ENCODE measurements at regions not wholly inside any gene's neighbourhood (a gene's known extent, or its start where the extent isn't known, plus 50 kb on each side); places are given as distances from the start of the nearest gene placed in this dataset.

DNA sequence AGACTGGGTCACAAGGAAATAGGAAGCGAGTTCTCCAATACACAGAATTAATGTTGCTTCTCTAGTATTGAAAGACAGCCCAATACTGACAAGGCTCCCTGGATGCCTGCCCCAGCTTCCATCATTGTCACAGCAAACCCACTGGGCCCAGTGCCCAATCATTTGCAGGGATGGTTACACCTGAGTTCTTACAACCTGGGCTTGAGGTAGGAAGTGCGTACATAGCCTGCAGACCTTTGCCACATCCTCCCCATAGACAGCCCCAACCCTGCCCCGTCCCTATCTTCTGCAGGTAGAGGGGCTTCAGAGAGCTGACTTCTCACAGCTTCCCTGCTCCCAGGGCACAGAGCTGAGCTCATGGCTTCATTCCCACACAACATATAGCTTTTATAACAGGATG, 108.1 kb upstream of the UBL3 start:
- H3K27me3 ChIP-seq: no peaks in the 10 kb centered on the region
- no peaks in the 10 kb centered on the region for H3K9me3 ChIP-seq
- no peaks in the 10 kb centered on the region for H3K4me1 ChIP-seq
- no peak overlapping the region for H3K27ac ChIP-seq
- H3K36me3 ChIP-seq: no peaks in the 10 kb centered on the region
- ATAC-seq: no peak
- TF ChIP-seq, protein P1, sequence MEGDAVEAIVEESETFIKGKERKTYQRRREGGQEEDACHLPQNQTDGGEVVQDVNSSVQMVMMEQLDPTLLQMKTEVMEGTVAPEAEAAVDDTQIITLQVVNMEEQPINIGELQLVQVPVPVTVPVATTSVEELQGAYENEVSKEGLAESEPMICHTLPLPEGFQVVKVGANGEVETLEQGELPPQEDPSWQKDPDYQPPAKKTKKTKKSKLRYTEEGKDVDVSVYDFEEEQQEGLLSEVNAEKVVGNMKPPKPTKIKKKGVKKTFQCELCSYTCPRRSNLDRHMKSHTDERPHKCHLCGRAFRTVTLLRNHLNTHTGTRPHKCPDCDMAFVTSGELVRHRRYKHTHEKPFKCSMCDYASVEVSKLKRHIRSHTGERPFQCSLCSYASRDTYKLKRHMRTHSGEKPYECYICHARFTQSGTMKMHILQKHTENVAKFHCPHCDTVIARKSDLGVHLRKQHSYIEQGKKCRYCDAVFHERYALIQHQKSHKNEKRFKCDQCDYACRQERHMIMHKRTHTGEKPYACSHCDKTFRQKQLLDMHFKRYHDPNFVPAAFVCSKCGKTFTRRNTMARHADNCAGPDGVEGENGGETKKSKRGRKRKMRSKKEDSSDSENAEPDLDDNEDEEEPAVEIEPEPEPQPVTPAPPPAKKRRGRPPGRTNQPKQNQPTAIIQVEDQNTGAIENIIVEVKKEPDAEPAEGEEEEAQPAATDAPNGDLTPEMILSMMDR (IDR thresholded peaks at IDR 0.05): no peak
- H3K4me3 ChIP-seq: no peak overlapping the region
- DNase-seq: no peak
- intact Hi-C loops (cut with DNase I): no loop called here

DNA sequence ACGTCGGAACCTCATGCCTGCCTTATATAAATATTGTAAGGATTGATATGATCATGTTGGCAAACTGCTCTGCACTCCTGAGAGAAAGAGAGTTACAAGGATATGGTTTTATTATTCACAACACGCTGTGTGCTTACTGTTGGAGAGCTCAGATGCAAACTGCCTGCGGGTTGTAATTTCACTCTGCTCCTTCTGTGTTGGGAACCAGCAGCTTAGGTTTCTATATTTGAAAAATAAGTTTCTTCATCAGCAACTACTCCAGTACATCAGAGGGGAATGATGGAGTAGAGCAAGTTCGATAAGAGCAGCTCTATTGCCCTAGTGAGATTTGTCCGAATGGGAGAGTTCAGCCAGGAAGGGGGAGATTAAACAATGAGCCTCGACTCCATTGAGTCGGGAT, 106.9 kb upstream of the UBL3 start:
- H3K27me3 ChIP-seq: no peaks in the 10 kb centered on the region
- ATAC-seq: no peak
- H3K4me1 ChIP-seq: no peaks in the 10 kb centered on the region
- H3K36me3 ChIP-seq: no peaks in the 10 kb centered on the region
- no peak overlapping the region for H3K4me3 ChIP-seq
- TF ChIP-seq, protein P1 (IDR thresholded peaks at IDR 0.05): no peak
- intact Hi-C loops (cut with DNase I): no loop called here
- no peak for DNase-seq
- H3K9me3 ChIP-seq: no peaks in the 10 kb centered on the region
- H3K27ac ChIP-seq: no peak overlapping the region

DNA sequence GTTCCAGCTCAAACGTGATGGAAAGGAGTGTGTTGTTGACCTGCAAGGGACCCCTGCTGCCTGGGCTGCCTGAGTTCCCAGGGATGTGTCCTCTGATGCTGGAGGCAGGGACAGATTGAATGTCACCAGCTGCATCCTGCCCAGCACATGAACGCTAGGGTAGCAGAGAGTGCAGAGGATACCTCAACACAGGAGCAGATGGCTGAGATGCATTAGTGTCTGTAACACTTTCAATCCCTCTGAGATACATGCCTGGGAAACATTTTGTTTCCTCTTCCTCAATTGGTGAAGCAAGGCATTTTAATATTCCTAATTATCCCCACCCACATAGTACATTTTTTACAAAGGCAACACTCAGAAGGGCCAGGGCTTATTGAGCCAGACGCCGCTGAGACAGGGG, 106.4 kb upstream of the UBL3 start:
- ATAC-seq: no peak
- intact Hi-C loops (cut with DNase I): no loop called here
- DNase-seq: no peak
- no peak overlapping the region for H3K27ac ChIP-seq
- H3K4me3 ChIP-seq: no peak overlapping the region
- no peaks in the 10 kb centered on the region for H3K27me3 ChIP-seq
- no peaks in the 10 kb centered on the region for H3K36me3 ChIP-seq
- no peaks in the 10 kb centered on the region for H3K4me1 ChIP-seq
- TF ChIP-seq, protein P1 (IDR thresholded peaks at IDR 0.05): no peak
- H3K9me3 ChIP-seq: no peaks in the 10 kb centered on the region

DNA sequence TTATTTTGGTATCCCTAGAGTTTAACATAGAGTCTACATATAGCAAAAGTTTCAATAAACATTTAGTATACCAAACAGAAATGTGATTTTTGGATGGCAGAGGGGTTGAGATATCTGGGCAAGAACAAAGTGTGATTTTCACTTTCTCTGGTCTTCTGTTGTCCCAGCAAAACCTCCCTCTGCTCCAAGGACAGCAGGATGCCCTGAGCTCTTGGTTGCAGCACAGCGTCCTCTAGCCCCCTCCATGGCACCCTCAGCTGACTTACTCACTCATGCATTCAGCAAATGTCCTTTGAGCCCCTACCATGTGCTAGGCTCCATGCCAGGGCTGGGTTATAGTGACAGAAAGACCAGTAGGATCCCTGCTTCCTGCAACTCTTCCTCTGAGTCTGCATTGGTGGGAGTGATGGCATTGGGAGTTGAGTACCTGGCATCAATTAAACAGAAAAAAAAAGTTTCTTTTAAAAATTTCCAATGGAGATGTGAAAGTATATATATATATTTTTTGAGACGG, 104.8 kb upstream of the UBL3 start:
- Histone ChIP-seq H3K4me3 (no peak overlapping the region), H3K27me3 (no peaks in the 10 kb centered on the region), H3K36me3 (no peaks in the 10 kb centered on the region), H3K4me1 (no peaks in the 10 kb centered on the region), H3K27ac (no peak overlapping the region), H3K9me3 (no peaks in the 10 kb centered on the region)
- DNase-seq (no peak), ATAC-seq (no peak)
- TF ChIP-seq, protein P1 (IDR thresholded peaks at IDR 0.05): no peak
- intact Hi-C loops (cut with DNase I): no loop called here

DNA sequence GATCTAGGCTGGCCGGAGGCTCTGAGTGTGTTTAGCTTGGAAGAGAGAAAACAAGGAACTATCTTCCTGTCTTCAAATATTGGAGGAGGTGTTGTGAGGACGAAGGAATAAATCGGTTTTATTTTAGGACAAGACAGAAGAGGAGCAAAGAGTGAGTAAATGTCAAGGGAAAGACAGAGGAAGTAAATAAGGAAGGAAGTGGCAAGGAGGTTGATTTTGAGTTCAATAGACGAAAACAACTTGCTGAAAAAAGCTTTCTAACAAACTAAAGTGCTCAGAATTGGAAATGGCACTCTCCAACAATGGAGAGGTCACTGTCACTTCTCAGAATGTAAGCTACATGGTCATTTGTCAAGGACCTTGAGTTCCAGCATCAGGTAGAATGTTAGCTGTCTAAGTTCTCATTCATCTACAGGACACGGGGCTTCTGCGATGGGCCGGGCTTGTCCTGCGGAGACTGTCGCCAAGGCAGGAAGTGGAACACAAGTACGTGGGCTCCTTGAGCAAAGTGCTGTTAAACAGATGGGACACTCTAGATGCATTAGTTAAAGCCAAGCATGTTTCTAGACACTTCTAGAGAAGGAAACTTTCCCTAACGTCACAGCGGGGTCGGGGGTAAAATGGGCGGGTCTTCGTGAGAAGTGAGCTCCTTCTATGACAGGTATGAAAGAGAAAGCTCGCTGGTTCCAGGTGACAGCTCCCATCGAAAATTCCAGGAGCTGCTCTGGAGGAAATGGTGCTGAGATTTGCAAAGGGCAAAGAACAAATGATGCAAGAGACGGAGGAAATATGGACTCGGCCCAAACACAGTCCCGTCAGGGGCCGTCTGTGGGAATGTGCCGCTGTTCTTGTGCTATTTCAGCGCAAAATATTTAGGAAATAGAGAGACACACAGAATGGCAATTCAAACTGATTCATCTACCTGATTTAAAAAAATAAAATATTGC, 103.9 kb upstream of the UBL3 start:
- no peaks in the 10 kb centered on the region for H3K36me3 ChIP-seq
- H3K4me1 ChIP-seq: no peaks in the 10 kb centered on the region
- H3K27me3 ChIP-seq: no peaks in the 10 kb centered on the region
- DNase-seq (no peak), ATAC-seq (peak; percentile 75)
- TF ChIP-seq, protein P1 (IDR thresholded peaks at IDR 0.05): no peak
- H3K9me3 ChIP-seq: no peaks in the 10 kb centered on the region
- intact Hi-C loops (cut with DNase I): no loop called here
- peak overlapping the region; percentile 8 for H3K4me3 ChIP-seq
- H3K27ac ChIP-seq: no peak overlapping the region

Measured in upper lobe of right lung (tissue), 1 donor.